ENCODE measurements at regions not wholly inside any gene's neighbourhood (a gene's known extent, or its start where the extent isn't known, plus 50 kb on each side); places are given as distances from the start of the nearest gene placed in this dataset.

DNA sequence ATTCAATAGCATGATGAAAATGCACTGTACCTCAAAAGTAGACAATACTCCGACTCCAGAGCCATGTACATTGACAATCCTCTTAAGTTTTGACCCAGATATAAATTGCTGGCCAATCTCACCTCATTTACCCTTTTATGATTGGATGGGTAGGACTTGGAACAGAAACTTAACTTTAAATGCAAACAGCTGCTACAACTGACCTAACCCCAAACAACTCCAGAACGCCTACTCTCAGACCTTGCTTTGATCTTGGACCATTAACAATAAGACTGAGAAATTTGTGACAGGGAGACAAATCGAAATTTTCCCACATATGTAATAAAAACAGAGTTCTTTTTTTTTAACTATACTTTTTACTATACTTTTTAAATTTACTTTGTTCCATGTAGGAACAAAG is 200.5 kb upstream of the MCHR2 start:
- TF ChIP-seq, protein P1, sequence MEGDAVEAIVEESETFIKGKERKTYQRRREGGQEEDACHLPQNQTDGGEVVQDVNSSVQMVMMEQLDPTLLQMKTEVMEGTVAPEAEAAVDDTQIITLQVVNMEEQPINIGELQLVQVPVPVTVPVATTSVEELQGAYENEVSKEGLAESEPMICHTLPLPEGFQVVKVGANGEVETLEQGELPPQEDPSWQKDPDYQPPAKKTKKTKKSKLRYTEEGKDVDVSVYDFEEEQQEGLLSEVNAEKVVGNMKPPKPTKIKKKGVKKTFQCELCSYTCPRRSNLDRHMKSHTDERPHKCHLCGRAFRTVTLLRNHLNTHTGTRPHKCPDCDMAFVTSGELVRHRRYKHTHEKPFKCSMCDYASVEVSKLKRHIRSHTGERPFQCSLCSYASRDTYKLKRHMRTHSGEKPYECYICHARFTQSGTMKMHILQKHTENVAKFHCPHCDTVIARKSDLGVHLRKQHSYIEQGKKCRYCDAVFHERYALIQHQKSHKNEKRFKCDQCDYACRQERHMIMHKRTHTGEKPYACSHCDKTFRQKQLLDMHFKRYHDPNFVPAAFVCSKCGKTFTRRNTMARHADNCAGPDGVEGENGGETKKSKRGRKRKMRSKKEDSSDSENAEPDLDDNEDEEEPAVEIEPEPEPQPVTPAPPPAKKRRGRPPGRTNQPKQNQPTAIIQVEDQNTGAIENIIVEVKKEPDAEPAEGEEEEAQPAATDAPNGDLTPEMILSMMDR (IDR thresholded peaks at IDR 0.05; ENCODE audit: insufficient read depth, low read length, severe bottlenecking): no peak

DNA sequence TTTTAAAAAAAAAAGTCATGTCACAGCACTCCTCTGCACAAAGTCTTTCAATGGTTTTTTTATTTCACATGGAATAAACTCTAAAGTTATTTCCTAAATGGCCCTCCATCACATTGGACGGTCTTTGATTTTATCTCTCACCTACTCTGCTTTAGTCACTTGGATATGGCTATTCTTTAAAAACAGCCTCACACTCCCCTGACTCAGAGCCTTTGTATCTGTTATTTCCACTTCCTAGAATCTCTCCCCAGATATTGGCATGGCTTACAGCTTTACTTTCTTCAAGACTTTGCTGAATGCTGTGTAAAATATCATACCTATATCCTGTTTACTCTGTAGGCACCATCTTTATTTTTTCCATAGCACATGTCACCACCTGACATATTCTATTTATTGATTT is 194.7 kb upstream of the MCHR2 start:
- no peak for FAIRE-seq
- Histone ChIP-seq H3K4me3 (ENCODE audit: low read depth, low read length) (no peak overlapping the region), H3K27me3 (ENCODE audit: control insufficient read depth, insufficient read depth, low read length) (no peaks in the 10 kb centered on the region), H3K36me3 (ENCODE audit: control insufficient read depth, insufficient read depth, low read length) (no peaks in the 10 kb centered on the region)
- TF ChIP-seq, protein P1 (IDR thresholded peaks at IDR 0.05; ENCODE audit: insufficient read depth, low read length, severe bottlenecking): no peak
- DNase-seq (ENCODE audit: low read depth): no peak

More for the DNA sequence above, 200.5 kb upstream of the MCHR2 start:
- DNase-seq (ENCODE audit: low read depth): no peak
- no peak overlapping the region for H3K4me3 ChIP-seq (ENCODE audit: low read depth, low read length)
- no peaks in the 10 kb centered on the region for H3K27me3 ChIP-seq (ENCODE audit: control insufficient read depth, insufficient read depth, low read length)
- H3K36me3 ChIP-seq (ENCODE audit: control insufficient read depth, insufficient read depth, low read length): no peaks in the 10 kb centered on the region
- FAIRE-seq: no peak

DNA sequence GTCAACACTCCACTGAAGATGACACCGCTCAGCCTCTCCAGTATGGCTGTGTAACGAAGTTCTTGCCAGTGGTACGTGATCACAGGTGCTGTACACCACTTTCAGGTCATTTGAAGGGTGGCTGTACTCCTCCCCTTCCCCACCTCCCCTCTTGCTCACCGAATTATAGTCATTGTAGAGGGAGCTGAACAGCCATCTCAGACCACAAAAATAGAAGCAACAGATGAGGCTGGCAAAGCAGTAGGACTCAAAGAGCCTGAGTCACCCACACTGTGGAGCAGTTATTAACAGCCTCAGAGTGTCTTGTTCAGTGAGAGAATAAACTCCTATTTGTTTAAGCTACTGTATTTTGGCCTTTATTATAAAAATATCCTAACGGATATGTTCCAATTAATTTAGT is 192.5 kb upstream of the MCHR2 start:
- H3K36me3 ChIP-seq (ENCODE audit: control insufficient read depth, insufficient read depth, low read length): no peaks in the 10 kb centered on the region
- DNase-seq (ENCODE audit: low read depth) (no peak), FAIRE-seq (no peak)
- H3K27me3 ChIP-seq (ENCODE audit: control insufficient read depth, insufficient read depth, low read length): no peaks in the 10 kb centered on the region
- TF ChIP-seq, protein P1 (IDR thresholded peaks at IDR 0.05; ENCODE audit: insufficient read depth, low read length, severe bottlenecking): no peak
- H3K4me3 ChIP-seq (ENCODE audit: low read depth, low read length): no peak overlapping the region

DNA sequence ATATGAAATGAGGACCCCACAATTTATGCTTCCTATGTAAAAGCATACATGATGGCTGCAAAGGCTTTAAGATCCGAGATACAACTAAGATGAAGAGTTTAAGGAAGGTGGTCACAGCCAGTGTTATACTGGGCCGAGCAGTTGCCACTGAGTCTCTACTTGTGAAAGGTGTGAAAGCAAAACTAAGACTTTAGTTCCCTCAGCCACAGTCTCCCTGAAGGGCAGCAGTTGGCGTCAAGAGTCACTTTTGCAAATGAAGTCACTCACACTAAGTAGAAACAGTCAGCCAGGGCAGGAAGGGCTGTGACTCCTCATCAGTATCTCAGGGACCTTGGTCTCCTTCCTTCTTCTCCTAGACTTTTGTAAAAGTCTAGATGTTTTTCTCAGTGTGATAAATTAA is 191.6 kb upstream of the MCHR2 start:
- TF ChIP-seq, protein P1 (IDR thresholded peaks at IDR 0.05; ENCODE audit: insufficient read depth, low read length, severe bottlenecking): no peak
- H3K36me3 ChIP-seq (ENCODE audit: control insufficient read depth, insufficient read depth, low read length): no peaks in the 10 kb centered on the region
- H3K27me3 ChIP-seq (ENCODE audit: control insufficient read depth, insufficient read depth, low read length): no peaks in the 10 kb centered on the region
- no peak overlapping the region for H3K4me3 ChIP-seq (ENCODE audit: low read depth, low read length)
- DNase-seq (ENCODE audit: low read depth) (no peak), FAIRE-seq (no peak)

DNA sequence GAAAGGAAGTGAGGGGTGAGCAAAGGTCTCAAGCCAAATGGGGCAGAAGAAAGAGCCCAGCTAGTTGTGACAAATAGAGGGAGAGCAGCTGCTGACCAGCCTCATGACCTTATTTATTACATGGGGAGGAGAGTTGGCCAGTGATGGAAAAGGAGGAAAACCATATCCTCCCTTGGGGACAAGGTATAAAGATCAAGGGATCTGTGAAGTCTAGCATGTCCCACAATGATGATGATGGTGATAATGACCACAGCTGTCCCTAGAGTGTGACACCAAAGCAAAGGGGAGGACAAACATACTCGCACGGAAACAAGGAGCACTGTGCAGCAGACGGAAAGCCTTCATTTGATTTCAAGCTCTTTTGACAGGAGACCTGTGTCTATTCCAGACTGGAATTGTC is 190.4 kb upstream of the MCHR2 start:
- H3K36me3 ChIP-seq (ENCODE audit: control insufficient read depth, insufficient read depth, low read length): no peaks in the 10 kb centered on the region
- no peaks in the 10 kb centered on the region for H3K27me3 ChIP-seq (ENCODE audit: control insufficient read depth, insufficient read depth, low read length)
- TF ChIP-seq, protein P1 (IDR thresholded peaks at IDR 0.05; ENCODE audit: insufficient read depth, low read length, severe bottlenecking): no peak
- no peak overlapping the region for H3K4me3 ChIP-seq (ENCODE audit: low read depth, low read length)
- no peak for FAIRE-seq
- DNase-seq (ENCODE audit: low read depth): no peak

DNA sequence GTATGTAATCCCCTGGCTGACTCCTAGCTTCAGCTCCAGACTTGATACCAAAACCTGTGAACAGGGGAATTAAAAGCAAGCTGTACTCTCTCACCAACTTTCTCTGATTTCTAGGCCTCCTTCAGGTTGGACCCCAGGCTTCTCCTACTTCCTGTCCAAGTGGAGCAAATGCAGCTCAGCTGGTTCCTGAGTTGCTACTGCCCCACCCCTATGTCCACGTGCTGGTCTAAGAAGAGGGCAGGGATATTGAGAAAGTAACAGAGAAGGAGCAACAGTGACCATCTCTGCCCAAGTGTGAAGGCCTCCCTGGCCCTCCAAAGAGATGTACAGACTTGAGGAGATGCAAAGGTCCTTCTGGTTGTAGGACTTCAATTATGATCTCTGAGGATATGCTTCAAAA is 188.3 kb upstream of the MCHR2 start:
- no peak overlapping the region for H3K4me3 ChIP-seq (ENCODE audit: low read depth, low read length)
- no peaks in the 10 kb centered on the region for H3K27me3 ChIP-seq (ENCODE audit: control insufficient read depth, insufficient read depth, low read length)
- FAIRE-seq: no peak
- TF ChIP-seq, protein P1 (IDR thresholded peaks at IDR 0.05; ENCODE audit: insufficient read depth, low read length, severe bottlenecking): no peak
- no peaks in the 10 kb centered on the region for H3K36me3 ChIP-seq (ENCODE audit: control insufficient read depth, insufficient read depth, low read length)
- DNase-seq (ENCODE audit: low read depth): no peak

Data from bronchial epithelial cell (primary cell).